ENCODE measurements at regions not wholly inside any gene's neighbourhood (a gene's known extent, or its start where the extent isn't known, plus 50 kb on each side); places are given as distances from the start of the nearest gene placed in this dataset.
"Not testable (repeated sequence)": the region's sequence is repeated elsewhere in the genome, so short reads cannot be mapped to it uniquely, and the experiment has no call there.

GRCh38 chr2:35440308-35440707, 915.3 kb upstream of the CRIM1 start:
- DNase-seq (ENCODE audit: low read depth), result not testable (repeated sequence)

- DNase-seq (ENCODE audit: low read depth), result not testable (repeated sequence)
Observed at GRCh38 chr2:35436893-35437292, 918.7 kb upstream of the CRIM1 start.

GRCh38 chr2:35428548-35428947, 927.0 kb upstream of the CRIM1 start:
- no peak for DNase-seq (ENCODE audit: low read depth)

GRCh38 chr2:35421485-35421884, 934.1 kb upstream of the CRIM1 start:
- no peak for DNase-seq (ENCODE audit: low read depth)

- DNase-seq (ENCODE audit: low read depth), result no peak
Observed at GRCh38 chr2:35417293-35417692, 938.3 kb upstream of the CRIM1 start.

GRCh38 chr2:35416391-35417140, 939.0 kb upstream of the CRIM1 start:
- no peak for DNase-seq (ENCODE audit: low read depth)

- DNase-seq (ENCODE audit: low read depth), result no peak
Observed at GRCh38 chr2:35415942-35416341, 939.6 kb upstream of the CRIM1 start.

GRCh38 chr2:35415282-35415681, 940.3 kb upstream of the CRIM1 start:
- no peak for DNase-seq (ENCODE audit: low read depth)

- no peak for DNase-seq (ENCODE audit: low read depth)
Observed at GRCh38 chr2:35410431-35411061, 945.0 kb upstream of the CRIM1 start.

GRCh38 chr2:35409762-35410161, 945.8 kb upstream of the CRIM1 start:
- DNase-seq (ENCODE audit: low read depth), result no peak

GRCh38 chr2:35408320-35408719, 947.3 kb upstream of the CRIM1 start:
- DNase-seq (ENCODE audit: low read depth), result no peak

GRCh38 chr2:35391736-35392442, 963.7 kb upstream of the CRIM1 start:
- DNase-seq (ENCODE audit: low read depth), result no peak

- no peak for DNase-seq (ENCODE audit: low read depth)
Observed at GRCh38 chr2:35378791-35379190, 976.8 kb upstream of the CRIM1 start.

GRCh38 chr2:35374845-35375244, 980.7 kb upstream of the CRIM1 start:
- no peak for DNase-seq (ENCODE audit: low read depth)

- no peak for DNase-seq (ENCODE audit: low read depth)
Observed at GRCh38 chr2:35365859-35366258, 989.7 kb upstream of the CRIM1 start.

GRCh38 chr2:35356332-35356731, 999.2 kb upstream of the CRIM1 start:
- DNase-seq (ENCODE audit: low read depth), result no peak

- no peak for DNase-seq (ENCODE audit: low read depth)
Observed at GRCh38 chr2:35355056-35355455, 1000.5 kb upstream of the CRIM1 start.

GRCh38 chr2:35347561-35347960, 1008.0 kb upstream of the CRIM1 start:
- DNase-seq (ENCODE audit: low read depth), result no peak

- no peak for DNase-seq (ENCODE audit: low read depth)
Observed at GRCh38 chr2:35343135-35343534, 1012.4 kb upstream of the CRIM1 start.

- DNase-seq (ENCODE audit: low read depth), result no peak
Observed at GRCh38 chr2:35339211-35339610, 1016.4 kb upstream of the CRIM1 start.

- no peak for DNase-seq (ENCODE audit: low read depth)
Observed at GRCh38 chr2:35337922-35338321, 1017.7 kb upstream of the CRIM1 start.

- no peak for DNase-seq (ENCODE audit: low read depth)
Observed at GRCh38 chr2:35314049-35314448, 1041.5 kb upstream of the CRIM1 start.

GRCh38 chr2:35301369-35301768, 1054.2 kb upstream of the CRIM1 start:
- DNase-seq (ENCODE audit: low read depth), result no peak

Data from stimulated activated CD8-positive, alpha-beta memory T cell treated with anti-CD3 and anti-CD28 coated beads, Interleukin-7, amount 100 ng/mL, for 24 hours (primary cell).